Esophagus squamous epithelium (tissue), 4 donors: ENCODE measurements at regions not wholly inside any gene's neighbourhood (a gene's known extent, or its start where the extent isn't known, plus 50 kb on each side); places are given as distances from the start of the nearest gene placed in this dataset.

Experiments
- POLR2A ChIP-seq, 4 donors: fragments of 450-650 bp; IDR thresholded peaks; one replicate each; pipeline ENCODE4 v1.6.1; 2017; ENCODE audit warnings: antibody characterized with exemption in 4 of 4, mild to moderate bottlenecking in 4 of 4, moderate library complexity in 3 of 4
- TF ChIP-seq, protein P1 (sequence below), 6 experiments: fragments of 450-650 bp in 4 of 6; fragments of 200-600 bp in 2 of 6; sonication (generic) in 2 of 6; IDR thresholded peaks; one replicate each; pipeline ENCODE4 v1.5.1; 2016 to 2019; ENCODE audit warnings: antibody characterized with exemption in 6 of 6, mild to moderate bottlenecking in 4 of 6, moderate library complexity in 4 of 6

DNA sequence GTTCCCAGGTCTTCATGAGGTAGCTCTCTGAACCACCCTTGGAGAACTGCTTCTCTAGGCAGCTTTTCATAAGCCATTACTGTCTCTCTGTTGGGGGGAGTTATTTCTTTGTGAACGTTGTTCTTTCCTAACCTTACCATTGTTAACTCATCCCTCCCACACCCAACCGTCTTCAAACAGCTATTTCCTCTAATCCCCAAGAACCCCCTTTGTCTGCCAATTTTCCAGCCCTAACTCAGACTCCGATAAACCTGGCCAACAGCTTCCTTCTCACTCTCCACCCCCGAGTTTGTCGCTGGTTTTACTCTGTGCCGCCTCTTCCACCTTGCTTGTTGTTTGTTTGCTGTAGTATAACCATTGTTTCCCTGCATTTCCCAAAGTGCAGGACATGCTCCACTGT lies 131.5 kb downstream of the CCDC34 start:
- TF ChIP-seq, protein P1, sequence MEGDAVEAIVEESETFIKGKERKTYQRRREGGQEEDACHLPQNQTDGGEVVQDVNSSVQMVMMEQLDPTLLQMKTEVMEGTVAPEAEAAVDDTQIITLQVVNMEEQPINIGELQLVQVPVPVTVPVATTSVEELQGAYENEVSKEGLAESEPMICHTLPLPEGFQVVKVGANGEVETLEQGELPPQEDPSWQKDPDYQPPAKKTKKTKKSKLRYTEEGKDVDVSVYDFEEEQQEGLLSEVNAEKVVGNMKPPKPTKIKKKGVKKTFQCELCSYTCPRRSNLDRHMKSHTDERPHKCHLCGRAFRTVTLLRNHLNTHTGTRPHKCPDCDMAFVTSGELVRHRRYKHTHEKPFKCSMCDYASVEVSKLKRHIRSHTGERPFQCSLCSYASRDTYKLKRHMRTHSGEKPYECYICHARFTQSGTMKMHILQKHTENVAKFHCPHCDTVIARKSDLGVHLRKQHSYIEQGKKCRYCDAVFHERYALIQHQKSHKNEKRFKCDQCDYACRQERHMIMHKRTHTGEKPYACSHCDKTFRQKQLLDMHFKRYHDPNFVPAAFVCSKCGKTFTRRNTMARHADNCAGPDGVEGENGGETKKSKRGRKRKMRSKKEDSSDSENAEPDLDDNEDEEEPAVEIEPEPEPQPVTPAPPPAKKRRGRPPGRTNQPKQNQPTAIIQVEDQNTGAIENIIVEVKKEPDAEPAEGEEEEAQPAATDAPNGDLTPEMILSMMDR (IDR thresholded peaks at IDR 0.05): no peak
- no peak for TF ChIP-seq POLR2A (IDR thresholded peaks at IDR 0.05)
